ENCODE measurements at regions not wholly inside any gene's neighbourhood (a gene's known extent, or its start where the extent isn't known, plus 50 kb on each side); places are given as distances from the start of the nearest gene placed in this dataset.

GRCh38 chr13:109883181-109884180 is 97.1 kb upstream of the IRS2 start:
- TF ChIP-seq POLR2A (IDR thresholded peaks at IDR 0.05) = no peak
- TF ChIP-seq, protein P1, sequence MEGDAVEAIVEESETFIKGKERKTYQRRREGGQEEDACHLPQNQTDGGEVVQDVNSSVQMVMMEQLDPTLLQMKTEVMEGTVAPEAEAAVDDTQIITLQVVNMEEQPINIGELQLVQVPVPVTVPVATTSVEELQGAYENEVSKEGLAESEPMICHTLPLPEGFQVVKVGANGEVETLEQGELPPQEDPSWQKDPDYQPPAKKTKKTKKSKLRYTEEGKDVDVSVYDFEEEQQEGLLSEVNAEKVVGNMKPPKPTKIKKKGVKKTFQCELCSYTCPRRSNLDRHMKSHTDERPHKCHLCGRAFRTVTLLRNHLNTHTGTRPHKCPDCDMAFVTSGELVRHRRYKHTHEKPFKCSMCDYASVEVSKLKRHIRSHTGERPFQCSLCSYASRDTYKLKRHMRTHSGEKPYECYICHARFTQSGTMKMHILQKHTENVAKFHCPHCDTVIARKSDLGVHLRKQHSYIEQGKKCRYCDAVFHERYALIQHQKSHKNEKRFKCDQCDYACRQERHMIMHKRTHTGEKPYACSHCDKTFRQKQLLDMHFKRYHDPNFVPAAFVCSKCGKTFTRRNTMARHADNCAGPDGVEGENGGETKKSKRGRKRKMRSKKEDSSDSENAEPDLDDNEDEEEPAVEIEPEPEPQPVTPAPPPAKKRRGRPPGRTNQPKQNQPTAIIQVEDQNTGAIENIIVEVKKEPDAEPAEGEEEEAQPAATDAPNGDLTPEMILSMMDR (IDR thresholded peaks at IDR 0.05) = no peak
- no peak for TF ChIP-seq POLR2AphosphoS5 (IDR thresholded peaks at IDR 0.05)
